Activated naive CD4-positive, alpha-beta T cell treated with anti-CD3 and anti-CD28 coated beads, Interleukin-2, amount 50 U/mL, for 24 hours (primary cell): ENCODE measurements at regions not wholly inside any gene's neighbourhood (a gene's known extent, or its start where the extent isn't known, plus 50 kb on each side); places are given as distances from the start of the nearest gene placed in this dataset.

Experiments used
- H3K27ac Mint-ChIP-seq: one replicate; pipeline ENCODE4 v1.8.0; 2021; ENCODE audit warnings: mild to moderate bottlenecking, mixed read lengths
- H3K27me3 Mint-ChIP-seq: one replicate; pipeline ENCODE4 v1.8.0; 2021; ENCODE audit warnings: mixed read lengths
- H3K36me3 Mint-ChIP-seq: one replicate; pipeline ENCODE4 v1.8.0; 2021; ENCODE audit warnings: mixed read lengths
- H3K4me1 Mint-ChIP-seq: one replicate; pipeline ENCODE4 v1.8.0; 2021; ENCODE audit warnings: mixed read lengths
- H3K4me3 Mint-ChIP-seq: one replicate; pipeline ENCODE4 v1.8.0; 2021; ENCODE audit warnings: mild to moderate bottlenecking, mixed read lengths
- H3K9me3 Mint-ChIP-seq: one replicate; pipeline ENCODE4 v1.8.0; 2021; ENCODE audit warnings: mixed read lengths

GRCh38 chr7:9785211-9785610 lies 1188.5 kb upstream of the PHF14 start:
- Mint-ChIP-seq H3K4me1 (no peaks in the 10 kb centered on the region), H3K4me3 (no peak overlapping the region), H3K9me3 (no peaks in the 10 kb centered on the region), H3K27me3 (no peaks in the 10 kb centered on the region), H3K27ac (no peak overlapping the region), H3K36me3 (no peaks in the 10 kb centered on the region)

DNA sequence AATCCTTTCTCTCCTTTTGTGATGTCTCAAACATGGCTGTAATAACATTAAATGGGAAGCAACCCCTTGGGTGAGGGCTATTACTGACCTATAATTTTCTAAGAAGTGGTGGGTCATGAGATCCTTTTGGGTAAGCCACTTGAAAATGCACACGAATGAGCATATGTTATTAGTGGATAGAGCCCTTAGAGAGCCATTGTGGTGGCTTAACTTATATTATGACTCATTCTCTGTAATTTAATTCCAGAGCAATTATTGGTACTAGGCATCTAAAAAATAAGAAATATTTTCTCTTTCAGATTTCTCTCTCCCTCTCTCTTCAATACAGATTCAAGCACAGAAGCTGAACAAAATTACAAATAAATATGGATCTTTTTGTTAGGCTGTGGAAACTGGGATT lies 1177.4 kb upstream of the PHF14 start:
- peaks cover 8% of the 10 kb centered on the region for H3K9me3 Mint-ChIP-seq
- no peak overlapping the region for H3K27ac Mint-ChIP-seq
- no peaks in the 10 kb centered on the region for H3K27me3 Mint-ChIP-seq
- H3K4me3 Mint-ChIP-seq: no peak overlapping the region
- no peaks in the 10 kb centered on the region for H3K4me1 Mint-ChIP-seq
- H3K36me3 Mint-ChIP-seq: no peaks in the 10 kb centered on the region

DNA sequence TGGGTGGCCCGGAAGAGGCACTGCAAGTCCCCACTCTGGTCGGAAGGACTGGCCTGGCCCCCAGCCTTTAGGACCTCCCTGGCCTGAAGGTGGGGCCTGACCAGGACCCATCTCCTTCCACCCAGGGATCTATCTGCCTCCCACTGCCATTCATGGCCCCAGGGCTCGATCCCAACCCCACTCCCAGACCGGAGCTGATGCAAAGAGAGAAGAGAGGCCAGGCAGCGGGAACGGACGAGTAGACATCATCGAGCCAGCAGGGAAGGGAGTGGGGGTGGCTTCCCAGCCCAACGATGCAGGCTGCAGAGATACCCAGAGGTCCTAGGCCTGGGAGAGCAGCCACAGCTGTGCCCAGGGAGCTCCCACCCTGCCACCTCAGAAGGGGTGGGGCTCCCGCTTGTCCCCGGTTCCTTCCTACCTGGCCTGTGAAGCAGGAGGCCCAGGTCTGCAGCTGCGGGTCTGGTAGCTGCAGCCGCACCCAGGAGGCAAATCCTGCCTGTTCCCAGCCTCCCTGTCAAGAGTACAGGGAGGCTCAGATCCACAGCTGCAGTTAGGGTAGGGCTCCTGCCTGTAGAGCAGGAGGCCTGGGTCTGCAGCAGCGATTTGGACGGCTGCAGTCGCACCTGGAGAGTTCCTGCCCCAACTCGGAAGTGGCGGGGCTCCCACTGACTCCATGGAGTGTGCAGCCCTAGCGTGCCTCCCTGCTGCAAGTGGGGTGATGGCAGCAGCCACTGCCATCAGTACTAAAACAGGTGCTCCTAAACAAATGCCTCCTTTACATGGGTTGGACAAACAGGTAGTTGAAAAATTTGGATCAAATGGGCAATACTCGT lies 1151.0 kb upstream of the PHF14 start:
- no peak overlapping the region for H3K27ac Mint-ChIP-seq
- H3K9me3 Mint-ChIP-seq: peaks cover 13% of the 10 kb centered on the region
- H3K4me3 Mint-ChIP-seq: no peak overlapping the region
- no peaks in the 10 kb centered on the region for H3K27me3 Mint-ChIP-seq
- no peaks in the 10 kb centered on the region for H3K4me1 Mint-ChIP-seq
- H3K36me3 Mint-ChIP-seq: no peaks in the 10 kb centered on the region

DNA sequence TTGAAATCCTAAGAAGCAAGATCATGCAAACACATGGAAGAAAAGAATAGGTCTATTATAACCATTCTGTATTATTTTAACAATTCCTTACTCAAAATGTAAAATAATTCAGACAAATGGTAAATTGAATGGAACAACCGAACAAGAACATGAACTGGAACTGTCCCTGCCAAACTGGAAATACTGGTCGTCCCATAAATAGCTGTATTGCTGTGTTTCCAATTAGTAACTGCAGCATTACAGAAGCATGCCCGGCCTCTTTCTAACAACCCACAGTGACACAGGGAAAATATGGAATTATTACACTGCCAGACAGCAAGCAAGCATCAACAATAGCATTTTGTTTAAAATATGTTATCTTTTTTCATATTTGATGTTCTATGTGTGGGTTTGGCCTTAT lies 1138.5 kb upstream of the PHF14 start:
- H3K4me1 Mint-ChIP-seq: no peaks in the 10 kb centered on the region
- no peaks in the 10 kb centered on the region for H3K36me3 Mint-ChIP-seq
- no peak overlapping the region for H3K4me3 Mint-ChIP-seq
- no peaks in the 10 kb centered on the region for H3K9me3 Mint-ChIP-seq
- no peak overlapping the region for H3K27ac Mint-ChIP-seq
- H3K27me3 Mint-ChIP-seq: no peaks in the 10 kb centered on the region

DNA sequence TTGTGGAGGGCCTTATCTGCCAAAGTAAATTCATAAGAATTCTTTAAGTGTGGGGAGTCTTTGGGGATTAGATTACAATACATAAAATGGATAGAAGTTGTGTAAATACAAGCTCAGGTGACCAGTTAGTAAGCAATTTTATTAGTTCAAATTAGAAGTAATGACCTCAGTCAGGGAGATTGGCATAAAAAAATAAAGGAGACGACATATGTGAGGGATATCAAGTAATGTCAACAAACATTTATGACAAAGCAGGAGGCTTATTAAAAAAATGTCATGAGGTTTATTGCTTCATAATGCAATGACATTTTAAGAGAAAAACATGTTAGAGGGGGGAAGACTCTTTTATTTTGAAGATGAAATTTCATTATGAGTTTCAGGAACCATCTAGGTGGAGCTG lies 1137.0 kb upstream of the PHF14 start:
- no peaks in the 10 kb centered on the region for H3K4me1 Mint-ChIP-seq
- no peak overlapping the region for H3K27ac Mint-ChIP-seq
- no peak overlapping the region for H3K4me3 Mint-ChIP-seq
- H3K27me3 Mint-ChIP-seq: no peaks in the 10 kb centered on the region
- H3K36me3 Mint-ChIP-seq: no peaks in the 10 kb centered on the region
- H3K9me3 Mint-ChIP-seq: no peaks in the 10 kb centered on the region

DNA sequence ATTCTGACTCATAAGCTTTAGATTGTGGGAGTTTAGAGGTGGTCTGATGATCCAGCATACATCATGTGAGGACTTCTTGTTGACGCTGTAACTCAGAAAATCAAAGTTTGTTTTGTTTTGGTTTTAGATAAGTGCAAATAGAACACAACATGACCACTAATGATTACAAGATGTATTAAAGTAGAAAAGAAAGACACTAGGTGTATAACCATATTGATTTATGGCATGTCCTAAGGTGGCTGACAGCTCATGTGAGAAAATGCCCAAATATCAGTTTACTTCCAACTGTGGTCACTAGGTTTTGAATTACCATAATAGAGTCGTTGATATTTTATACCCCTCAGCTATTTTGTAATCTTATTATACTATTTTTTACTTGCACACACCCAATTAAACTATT lies 1131.4 kb upstream of the PHF14 start:
- H3K9me3 Mint-ChIP-seq: no peaks in the 10 kb centered on the region
- H3K4me3 Mint-ChIP-seq: no peak overlapping the region
- no peak overlapping the region for H3K27ac Mint-ChIP-seq
- H3K4me1 Mint-ChIP-seq: no peaks in the 10 kb centered on the region
- H3K36me3 Mint-ChIP-seq: no peaks in the 10 kb centered on the region
- no peaks in the 10 kb centered on the region for H3K27me3 Mint-ChIP-seq

- Mint-ChIP-seq H3K9me3 (no peaks in the 10 kb centered on the region), H3K4me3 (no peak overlapping the region), H3K36me3 (no peaks in the 10 kb centered on the region), H3K4me1 (no peaks in the 10 kb centered on the region), H3K27ac (no peak overlapping the region), H3K27me3 (no peaks in the 10 kb centered on the region)
Measured at GRCh38 chr7:9846902-9847301, 1126.8 kb upstream of the PHF14 start.

DNA sequence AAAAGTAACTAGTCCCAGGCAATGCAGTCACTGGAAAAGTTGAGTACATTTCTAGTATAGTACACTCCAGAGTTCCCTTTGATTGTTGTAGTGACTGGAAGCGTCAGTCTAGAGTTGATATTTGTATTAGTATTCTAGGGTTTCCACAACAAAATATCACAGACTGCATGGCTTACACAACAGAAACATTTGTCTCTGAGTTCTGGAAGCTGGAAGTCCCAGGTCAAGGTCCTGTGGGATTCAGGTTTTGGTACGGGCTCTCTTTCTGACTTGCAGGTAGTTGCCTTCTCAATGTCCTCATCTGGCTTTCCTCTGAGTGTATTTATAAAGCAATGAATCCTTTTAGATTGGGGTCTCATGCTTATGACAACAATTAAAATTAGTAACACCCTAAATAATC lies 1119.1 kb upstream of the PHF14 start:
- no peak overlapping the region for H3K4me3 Mint-ChIP-seq
- peaks cover 13% of the 10 kb centered on the region for H3K9me3 Mint-ChIP-seq
- no peaks in the 10 kb centered on the region for H3K27me3 Mint-ChIP-seq
- no peaks in the 10 kb centered on the region for H3K36me3 Mint-ChIP-seq
- no peak overlapping the region for H3K27ac Mint-ChIP-seq
- no peaks in the 10 kb centered on the region for H3K4me1 Mint-ChIP-seq

GRCh38 chr7:9856668-9857067 lies 1117.0 kb upstream of the PHF14 start:
- H3K27ac Mint-ChIP-seq: no peak overlapping the region
- H3K36me3 Mint-ChIP-seq: no peaks in the 10 kb centered on the region
- H3K27me3 Mint-ChIP-seq: no peaks in the 10 kb centered on the region
- H3K4me3 Mint-ChIP-seq: no peak overlapping the region
- H3K9me3 Mint-ChIP-seq: peaks cover 18% of the 10 kb centered on the region
- no peaks in the 10 kb centered on the region for H3K4me1 Mint-ChIP-seq

DNA sequence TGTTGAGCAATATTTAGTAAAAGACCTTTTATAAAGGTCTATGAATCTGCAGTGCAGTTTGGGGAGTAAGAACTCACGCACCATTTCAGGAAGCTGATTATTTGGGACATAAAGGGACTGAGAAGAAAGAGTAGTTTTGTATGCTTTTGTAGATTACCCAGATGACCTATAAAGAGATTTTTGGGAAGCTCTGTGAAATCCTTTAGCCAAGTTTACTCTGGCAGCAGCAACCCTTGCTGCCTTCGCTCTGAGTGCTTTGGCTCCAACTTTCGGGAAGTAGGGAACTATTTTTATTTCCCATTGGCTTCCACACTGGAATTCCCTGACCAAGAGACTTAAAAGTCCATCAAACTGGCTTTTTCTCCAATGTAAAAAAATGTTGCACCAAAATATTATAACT lies 1110.1 kb upstream of the PHF14 start:
- Mint-ChIP-seq H3K36me3 (no peaks in the 10 kb centered on the region), H3K27ac (no peak overlapping the region), H3K4me1 (no peaks in the 10 kb centered on the region), H3K4me3 (no peak overlapping the region), H3K9me3 (peaks cover 8% of the 10 kb centered on the region), H3K27me3 (no peaks in the 10 kb centered on the region)

DNA sequence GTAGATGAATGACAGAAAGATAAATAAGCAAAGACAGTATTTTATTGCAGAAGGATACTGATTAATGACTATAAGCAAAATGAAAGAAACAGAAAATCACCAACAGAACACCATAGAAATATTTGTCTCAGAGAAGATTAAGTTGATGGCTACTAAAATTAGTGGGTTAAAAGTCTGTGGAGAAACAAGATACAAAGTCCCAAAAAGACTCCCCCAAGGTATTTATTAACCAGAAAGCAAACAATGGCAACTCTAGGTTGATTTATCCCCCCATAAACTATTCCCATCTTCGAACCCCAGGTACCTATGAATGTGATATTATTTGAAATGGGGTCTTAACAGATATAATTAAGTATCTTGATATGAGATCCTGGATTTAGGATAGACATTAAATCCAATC lies 1104.5 kb upstream of the PHF14 start:
- no peaks in the 10 kb centered on the region for H3K4me1 Mint-ChIP-seq
- H3K9me3 Mint-ChIP-seq: no peaks in the 10 kb centered on the region
- H3K36me3 Mint-ChIP-seq: no peaks in the 10 kb centered on the region
- no peak overlapping the region for H3K27ac Mint-ChIP-seq
- H3K27me3 Mint-ChIP-seq: no peaks in the 10 kb centered on the region
- no peak overlapping the region for H3K4me3 Mint-ChIP-seq

GRCh38 chr7:9869566-9869965 lies 1104.1 kb upstream of the PHF14 start:
- Mint-ChIP-seq H3K27ac (no peak overlapping the region), H3K4me3 (no peak overlapping the region), H3K4me1 (no peaks in the 10 kb centered on the region), H3K27me3 (no peaks in the 10 kb centered on the region), H3K9me3 (no peaks in the 10 kb centered on the region), H3K36me3 (no peaks in the 10 kb centered on the region)

DNA sequence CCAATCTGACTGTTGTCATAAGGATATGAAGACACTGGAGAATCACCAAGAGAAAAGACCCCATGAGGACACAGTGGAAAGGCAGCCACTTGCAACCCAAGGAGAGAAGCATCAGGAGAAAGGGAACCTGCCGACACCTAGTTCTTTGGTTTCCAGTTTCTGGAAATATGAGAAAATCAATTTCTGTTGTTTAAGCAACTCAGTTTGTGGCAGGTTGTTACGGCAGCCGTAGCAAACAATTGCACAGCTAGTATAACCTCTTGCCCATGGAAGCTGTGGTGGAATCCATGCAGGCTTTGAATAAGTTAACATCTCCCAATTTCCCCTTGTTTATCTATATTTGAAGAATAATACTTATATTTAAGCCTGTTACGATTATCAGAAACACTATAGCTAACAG lies 1103.0 kb upstream of the PHF14 start:
- Mint-ChIP-seq H3K4me1 (no peaks in the 10 kb centered on the region), H3K27me3 (no peaks in the 10 kb centered on the region), H3K36me3 (no peaks in the 10 kb centered on the region), H3K27ac (no peak overlapping the region), H3K4me3 (no peak overlapping the region), H3K9me3 (no peaks in the 10 kb centered on the region)

DNA sequence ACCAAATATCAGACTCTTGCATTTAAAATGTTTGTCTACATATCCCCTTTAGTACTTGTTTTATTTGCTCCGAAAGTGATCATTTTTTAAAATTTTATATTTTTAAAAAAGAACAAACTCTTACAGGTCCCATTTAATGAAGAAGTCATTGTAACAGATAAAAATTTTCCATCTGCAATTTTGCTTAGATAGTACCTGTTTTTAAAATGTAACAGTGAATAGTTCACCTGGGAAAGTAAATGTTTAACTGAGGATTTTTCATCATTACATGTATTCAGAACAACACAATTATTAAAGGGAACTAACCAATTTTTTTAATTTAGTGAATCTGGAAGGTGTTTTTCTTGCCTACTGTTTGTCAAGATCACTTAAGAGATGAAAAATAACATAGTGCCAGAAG lies 1099.5 kb upstream of the PHF14 start:
- Mint-ChIP-seq H3K36me3 (no peaks in the 10 kb centered on the region), H3K27me3 (no peaks in the 10 kb centered on the region), H3K4me3 (no peak overlapping the region), H3K9me3 (no peaks in the 10 kb centered on the region), H3K4me1 (no peaks in the 10 kb centered on the region), H3K27ac (no peak overlapping the region)

GRCh38 chr7:9876053-9876452 lies 1097.6 kb upstream of the PHF14 start:
- H3K4me3 Mint-ChIP-seq: no peak overlapping the region
- H3K27ac Mint-ChIP-seq: no peak overlapping the region
- H3K27me3 Mint-ChIP-seq: no peaks in the 10 kb centered on the region
- H3K36me3 Mint-ChIP-seq: no peaks in the 10 kb centered on the region
- no peaks in the 10 kb centered on the region for H3K4me1 Mint-ChIP-seq
- no peaks in the 10 kb centered on the region for H3K9me3 Mint-ChIP-seq

- Mint-ChIP-seq H3K9me3 (peaks cover 28% of the 10 kb centered on the region), H3K27ac (no peak overlapping the region), H3K36me3 (no peaks in the 10 kb centered on the region), H3K4me3 (no peak overlapping the region), H3K4me1 (no peaks in the 10 kb centered on the region), H3K27me3 (no peaks in the 10 kb centered on the region)
Measured at GRCh38 chr7:9889554-9889953, 1084.1 kb upstream of the PHF14 start.

GRCh38 chr7:9890092-9890491 lies 1083.6 kb upstream of the PHF14 start:
- H3K9me3 Mint-ChIP-seq: peaks cover 28% of the 10 kb centered on the region
- no peaks in the 10 kb centered on the region for H3K36me3 Mint-ChIP-seq
- H3K4me1 Mint-ChIP-seq: no peaks in the 10 kb centered on the region
- no peak overlapping the region for H3K4me3 Mint-ChIP-seq
- no peaks in the 10 kb centered on the region for H3K27me3 Mint-ChIP-seq
- H3K27ac Mint-ChIP-seq: no peak overlapping the region
